GM18907 (cell line): ENCODE measurements at regions not wholly inside any gene's neighbourhood (a gene's known extent, or its start where the extent isn't known, plus 50 kb on each side); places are given as distances from the start of the nearest gene placed in this dataset.

ENCODE experiments used
- ATAC-seq: cut with Tn5 transposase; IDR thresholded peaks from one replicate; pipeline ENCODE4 v1.9.1; 2021; ENCODE audit warnings: mild to moderate bottlenecking, moderate library complexity; ENCODE audit not compliant: unreplicated experiment

DNA sequence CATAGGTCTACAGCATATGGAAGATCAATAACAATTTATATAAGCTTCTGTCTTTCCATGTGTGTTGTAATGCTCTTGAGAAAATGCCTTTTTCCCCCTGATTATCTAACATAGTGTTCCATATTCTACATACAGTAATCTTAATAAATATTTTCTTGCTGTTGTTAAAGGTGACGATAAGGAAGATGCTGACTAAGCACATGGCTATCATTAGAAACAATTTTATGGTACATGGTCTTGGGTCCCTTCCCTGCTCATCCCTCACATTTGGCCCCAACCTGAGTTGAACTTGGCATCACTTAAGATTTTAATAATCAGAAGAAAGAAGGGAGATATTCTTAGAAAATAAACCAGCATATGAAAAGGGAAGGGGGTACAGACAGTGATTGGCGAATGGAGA, 382.1 kb upstream of the CDH20 start:
- ATAC-seq = no peak

DNA sequence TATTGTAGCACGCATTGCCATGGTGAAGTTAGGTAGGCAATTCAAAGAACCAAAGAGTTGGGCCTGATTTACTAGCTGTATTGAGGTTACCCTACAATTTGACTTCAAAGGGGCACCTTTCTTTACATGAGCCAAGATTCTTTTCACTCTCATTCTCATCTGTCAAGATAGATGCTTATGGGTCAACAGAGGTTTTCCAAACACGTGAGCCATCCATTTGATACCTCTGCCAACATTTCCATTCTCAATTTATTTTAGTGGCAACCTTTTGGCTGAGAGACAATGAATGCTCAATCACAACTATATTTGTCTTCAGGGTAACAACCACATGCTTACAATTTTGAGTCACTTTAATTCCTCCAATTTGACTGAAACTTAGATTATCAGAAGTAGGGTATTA, 370.6 kb upstream of the CDH20 start:
- no peak for ATAC-seq

DNA sequence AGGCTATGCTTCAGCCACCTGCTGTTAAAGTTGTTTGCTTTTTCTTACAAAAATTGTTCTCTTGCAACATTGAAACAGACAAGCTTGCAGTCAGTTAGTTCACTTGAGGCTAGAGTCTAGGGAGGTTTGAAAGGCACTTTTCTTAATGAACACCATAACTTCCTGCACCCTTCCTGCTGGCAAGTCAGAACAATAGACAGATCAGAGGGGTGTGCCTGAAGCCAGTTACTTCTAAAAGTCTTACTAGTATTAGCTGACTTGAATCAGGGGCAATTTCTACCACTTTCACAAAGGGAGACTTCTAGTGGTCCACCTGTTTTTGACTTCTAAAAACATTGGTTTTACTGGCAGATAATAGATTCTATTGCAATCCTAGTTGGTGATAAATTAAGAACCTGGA, 367.4 kb upstream of the CDH20 start:
- ATAC-seq = no peak

DNA sequence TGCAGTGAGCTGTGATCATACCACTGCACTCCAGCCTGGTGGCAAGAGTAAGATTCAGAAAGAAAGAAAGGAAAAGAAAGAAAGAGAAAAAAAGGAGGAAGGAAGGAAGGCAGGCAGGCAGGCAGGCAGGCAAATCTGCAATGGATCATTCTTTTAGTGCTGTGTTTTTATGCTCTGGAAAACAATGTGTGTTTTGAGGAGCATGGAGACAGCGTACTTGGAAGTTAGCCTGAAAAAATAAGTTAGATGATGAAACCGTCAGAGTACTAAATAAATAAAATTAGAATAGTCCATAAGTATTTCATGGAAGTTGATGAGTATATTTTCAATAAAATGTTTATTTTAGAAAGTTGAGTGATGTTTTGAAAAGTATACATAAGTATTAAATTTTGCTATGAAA, 366.4 kb upstream of the CDH20 start:
- no peak for ATAC-seq

DNA sequence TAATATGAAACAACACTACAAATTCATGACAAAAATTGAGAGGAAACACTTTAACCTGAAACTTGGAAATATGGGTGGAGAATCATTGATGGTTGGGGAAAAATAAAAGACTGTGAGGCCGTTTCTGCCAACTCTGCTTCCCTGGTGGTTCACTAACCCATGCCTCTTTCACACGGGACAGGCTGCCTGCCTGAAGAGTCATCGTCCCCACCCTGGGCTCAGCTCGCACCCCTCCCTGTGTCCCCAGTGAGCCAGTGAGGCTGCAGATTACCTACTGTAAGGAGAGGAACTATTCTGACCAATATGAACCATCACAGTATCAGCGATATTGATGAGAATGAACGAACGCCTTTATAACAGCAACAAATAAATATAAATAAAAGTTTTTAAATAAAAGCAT, 357.8 kb upstream of the CDH20 start:
- ATAC-seq = no peak

DNA sequence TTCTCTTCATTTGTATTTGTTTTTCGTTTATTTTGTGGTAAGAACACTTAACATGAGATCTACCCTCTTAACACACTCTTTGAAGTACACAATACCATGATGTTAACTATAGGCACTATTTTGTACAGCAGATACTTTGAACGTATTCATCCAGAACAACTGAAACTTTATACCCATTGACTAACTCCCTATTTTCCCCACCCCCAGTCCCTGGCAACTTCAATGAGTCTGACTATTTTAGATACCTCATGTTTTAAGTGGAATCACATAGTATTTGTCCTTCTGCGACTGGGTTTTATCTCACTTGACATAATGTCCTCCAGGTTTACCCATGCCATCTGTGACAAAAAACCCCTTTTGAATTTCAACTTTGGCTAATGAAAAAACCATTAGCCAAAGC, 356.3 kb upstream of the CDH20 start:
- ATAC-seq = no peak

DNA sequence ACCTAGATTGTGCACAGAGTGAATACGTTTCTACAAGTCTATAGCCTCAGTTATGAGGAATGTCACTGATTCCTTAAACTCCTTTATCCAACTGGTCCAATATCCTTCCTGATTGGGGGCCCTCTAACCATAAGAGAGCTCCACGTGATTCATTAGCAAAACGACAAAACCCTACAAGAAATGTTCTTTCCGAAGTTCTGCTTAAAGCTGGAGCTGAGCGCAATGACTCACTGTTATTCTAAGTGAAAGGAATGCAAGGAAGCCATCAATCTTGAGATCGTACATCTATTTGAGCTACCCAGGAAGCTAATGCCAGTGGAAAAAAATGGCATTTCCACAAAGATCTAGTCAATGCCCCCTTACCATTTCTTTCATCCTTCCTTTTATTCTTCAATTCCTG, 354.9 kb upstream of the CDH20 start:
- no peak for ATAC-seq

DNA sequence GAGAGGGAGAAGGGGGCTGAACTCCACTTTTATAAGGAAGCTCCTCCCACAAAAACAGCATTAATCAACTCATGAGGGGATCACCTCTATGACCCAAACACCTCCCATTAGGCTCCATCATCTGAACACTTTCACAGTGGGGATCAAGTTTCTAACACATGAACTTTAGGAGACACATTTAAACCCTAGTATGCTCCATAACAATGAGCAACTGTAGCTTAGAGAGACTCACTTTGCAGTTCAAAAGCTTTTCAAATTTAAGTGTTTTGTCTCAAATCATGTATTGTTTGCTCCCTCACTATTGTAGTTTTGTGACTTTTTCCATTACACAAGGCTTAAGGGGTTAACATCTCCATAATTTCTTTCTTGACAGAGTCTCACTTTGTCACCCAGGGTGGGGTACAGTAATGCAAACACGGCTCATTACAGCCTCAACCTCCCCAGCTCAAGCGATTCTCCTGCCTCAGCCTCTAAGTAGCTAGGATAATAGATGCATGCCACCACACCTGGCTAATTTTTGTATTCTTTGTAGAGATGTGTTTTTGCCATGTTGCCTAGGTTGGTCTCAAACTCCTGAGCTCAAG, 352.7 kb upstream of the CDH20 start:
- no peak for ATAC-seq

DNA sequence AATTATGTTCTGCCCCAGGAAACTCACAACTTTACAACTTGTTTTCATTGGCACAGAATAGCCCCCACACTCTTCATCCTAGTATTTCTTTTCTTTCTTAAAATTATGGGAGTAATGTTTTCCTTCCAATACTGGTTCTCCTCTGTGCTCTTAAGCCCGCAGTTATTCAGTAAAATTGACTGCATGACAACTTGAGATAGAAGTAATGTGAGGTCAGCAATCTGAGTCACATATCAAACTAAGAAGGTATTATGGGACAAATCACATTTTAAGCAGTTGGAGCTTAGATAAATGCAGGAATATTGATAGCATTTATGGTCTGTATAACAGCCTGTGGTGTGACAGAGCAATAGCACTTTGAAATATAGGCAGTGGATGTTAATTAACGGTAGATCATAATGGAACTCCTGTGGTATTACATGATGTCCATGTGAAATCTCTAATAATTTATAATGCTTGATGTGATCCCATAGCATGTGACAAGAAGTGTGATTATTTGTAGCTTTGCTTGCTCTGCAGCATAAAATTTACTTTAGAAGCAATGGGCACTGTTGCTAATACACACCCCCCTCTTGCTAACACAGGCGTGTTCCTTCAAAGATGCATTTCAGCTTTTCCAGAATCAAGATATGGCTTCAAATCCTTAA, 351.4 kb upstream of the CDH20 start:
- ATAC-seq = no peak

DNA sequence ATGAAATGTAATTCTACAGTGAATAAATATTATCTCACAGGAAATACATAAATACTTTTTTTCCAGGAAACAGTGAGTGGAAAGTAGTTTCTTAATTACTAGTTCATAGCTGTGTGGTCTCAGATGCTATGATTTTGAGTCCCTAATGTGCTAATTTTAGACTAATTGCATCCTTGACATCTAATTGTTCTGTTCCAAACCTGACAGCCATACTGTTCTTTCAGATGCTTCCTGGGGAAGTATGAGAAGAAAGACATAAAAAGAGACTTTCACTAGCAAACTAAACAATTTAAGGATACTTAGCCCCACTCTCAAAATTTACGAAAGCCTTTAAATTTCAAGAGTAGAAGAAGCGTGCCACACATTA, 350.9 kb upstream of the CDH20 start:
- ATAC-seq = no peak

DNA sequence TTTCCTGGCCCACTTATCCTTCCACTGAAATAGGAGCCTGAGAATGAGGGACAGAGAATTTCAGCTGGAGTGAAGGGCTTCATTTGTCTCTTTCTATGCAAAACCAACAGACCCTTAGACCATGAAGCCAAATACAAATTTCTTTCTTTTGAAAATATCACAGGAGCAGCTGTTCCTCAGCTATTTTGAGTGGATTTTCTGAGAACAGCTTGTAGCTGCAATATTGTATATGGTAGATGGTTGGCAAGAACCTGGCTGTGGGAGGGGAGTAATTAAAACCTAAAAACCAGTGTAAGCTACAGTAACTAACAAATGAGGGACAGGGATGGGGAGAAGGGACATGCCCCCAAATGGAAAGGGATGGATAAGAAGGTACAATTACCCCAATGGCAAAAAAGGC, 350.3 kb upstream of the CDH20 start:
- ATAC-seq = no peak

DNA sequence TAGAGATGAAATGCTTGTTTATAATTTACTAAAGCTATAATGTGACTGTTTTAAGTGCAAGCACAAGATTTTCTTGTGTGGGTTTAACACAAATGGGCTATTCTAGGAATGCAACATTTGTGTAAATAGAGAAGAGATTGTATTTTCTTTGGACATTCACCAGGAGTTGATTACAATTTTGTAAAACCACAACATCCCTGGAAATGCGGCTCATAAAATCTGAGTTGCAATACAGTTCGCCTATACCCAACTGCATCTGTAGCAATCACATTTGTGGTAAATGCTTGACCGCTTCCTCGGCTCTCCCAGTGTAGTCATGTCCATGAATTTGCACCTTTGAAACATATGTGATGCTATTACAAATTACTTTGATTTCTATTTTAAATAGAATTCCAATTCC, 348.7 kb upstream of the CDH20 start:
- no peak for ATAC-seq

DNA sequence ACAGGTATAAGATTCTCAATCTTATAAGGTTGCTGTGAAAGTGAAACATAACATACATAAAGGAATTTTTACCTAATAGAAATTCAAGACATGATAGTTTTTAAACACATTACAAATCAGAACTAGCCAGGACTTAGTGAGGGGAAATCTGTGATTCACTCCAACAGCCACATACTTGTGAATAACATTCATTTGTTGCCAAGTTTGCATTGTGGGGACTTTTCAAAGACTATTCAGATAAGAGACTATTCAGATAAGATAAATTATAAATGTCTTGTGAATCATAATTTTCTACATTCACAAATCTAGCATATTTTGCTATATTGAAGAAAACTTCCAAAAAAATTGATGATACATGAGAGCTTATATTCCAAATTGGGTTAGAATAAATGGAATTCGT, 345.3 kb upstream of the CDH20 start:
- no peak for ATAC-seq

DNA sequence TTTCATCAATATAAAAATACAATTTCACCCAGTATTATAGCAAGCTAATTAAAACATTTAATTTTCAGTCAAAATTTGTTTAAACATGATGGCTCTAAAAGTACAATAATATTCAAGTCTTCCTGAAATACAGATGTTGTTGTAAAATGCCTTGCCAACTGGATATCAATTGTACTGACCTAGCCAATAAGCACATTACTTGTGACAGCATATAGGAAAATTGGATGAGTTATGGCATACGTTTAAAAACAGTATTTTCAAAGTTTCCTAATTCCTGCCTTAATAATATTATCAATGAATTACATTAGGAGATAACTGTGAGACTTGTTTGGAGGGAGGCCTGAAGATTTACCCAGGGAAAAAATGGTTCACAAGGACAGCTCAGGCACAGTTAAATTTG, 336.9 kb upstream of the CDH20 start:
- no peak for ATAC-seq

DNA sequence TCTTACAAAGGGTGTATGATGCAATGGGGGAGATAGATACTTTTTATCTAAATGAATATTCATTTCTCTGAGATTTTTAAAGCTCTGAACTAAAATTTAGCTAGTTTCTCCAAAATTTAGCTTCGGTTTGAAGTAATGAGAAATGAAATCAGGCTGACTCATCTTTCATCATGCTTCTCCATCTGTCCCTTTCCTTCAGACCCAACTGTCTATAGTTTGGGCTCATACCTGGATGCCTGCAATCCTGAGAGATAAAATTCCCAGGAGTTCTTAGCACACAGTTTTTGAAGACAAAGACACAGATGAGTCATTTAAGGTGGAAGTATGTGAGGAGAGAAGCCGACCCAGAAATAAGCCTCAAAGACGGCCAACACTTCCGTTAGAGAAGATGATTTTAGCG, 336.4 kb upstream of the CDH20 start:
- ATAC-seq = no peak

DNA sequence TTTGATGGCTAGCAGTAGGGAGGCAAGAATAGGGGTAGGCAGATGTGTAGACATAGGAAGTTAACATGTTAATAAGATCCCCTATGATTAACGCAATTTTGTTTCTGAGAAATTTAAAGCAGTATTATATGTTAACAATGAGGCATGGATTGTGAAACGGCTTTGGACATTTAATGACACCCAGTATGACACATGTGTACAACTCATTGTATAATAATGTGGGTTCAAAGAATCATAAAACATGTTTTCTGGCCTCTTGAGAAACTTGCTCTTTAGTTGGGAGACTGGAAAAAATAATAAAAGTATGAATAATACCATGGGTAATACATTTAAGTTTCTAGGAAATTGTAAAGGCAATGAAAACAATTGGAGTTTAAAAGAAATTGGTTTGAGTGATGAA, 332.1 kb upstream of the CDH20 start:
- ATAC-seq = no peak

DNA sequence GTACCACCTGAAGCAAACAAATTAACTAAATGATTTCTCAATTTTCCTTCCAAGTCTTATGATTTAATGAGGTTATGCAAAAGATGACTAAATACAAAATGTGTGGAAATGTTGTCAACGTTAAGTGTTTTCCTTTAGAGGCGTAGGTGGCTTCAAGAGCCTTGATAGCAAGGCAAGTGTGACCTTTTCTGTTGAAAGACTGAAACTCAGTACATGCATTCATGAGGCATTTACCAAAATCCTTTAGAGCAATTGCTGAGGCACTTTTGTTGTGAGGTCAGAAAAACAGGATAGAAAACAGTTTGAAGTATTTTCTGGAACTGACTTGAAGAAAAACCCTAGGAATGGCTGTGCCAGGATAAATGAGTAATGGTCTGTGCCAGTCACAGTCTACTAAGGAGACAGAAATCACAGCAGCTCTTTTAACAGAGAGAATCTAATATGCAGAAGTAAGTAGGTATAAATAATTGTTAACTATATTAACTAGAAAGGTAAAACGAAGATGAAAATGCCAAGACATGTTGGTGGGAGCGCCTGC, 326.5 kb upstream of the CDH20 start:
- ATAC-seq = no peak

DNA sequence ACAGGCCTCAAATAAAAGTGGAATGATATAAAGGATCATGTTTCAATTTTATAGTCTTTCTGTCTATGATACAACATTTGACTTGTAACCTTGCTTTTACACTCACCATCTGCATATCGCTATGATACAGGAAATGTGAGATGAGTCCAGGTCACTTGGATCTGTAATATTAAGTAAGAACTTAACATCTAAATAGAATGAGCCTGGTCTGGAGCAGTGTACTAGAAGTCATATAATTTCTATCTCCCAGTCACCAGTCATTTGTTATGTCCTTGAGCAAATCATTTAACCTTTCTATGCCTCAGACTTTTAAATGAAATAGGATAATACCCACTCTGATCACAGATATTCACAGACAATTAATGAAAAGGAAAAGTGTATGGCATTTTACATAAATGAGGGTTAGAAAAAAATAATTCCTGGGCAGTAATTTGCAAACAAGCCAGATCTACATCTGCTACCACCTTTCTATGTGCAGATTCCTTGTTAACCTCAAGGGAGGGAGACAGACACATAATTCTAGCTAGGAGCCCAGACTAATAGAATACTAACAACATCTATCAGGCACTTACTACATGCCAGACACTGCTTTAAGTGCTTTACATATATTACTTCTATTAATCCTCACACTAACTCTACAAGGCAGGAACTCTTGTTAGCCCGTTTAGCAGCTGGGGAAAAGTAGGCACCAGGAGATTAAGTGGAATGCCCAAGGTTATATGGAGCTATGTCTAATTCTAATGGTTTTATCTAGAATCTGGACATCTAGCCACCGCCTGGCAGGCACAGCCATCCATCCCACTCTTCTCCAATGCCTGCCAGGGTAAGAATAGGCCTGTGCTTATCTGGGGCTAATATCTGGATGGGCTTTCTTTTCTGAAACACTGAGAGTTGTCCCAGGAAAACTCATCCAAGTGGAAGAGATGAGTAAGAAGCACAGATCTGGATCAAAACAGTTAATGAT, 313.6 kb upstream of the CDH20 start:
- no peak for ATAC-seq

DNA sequence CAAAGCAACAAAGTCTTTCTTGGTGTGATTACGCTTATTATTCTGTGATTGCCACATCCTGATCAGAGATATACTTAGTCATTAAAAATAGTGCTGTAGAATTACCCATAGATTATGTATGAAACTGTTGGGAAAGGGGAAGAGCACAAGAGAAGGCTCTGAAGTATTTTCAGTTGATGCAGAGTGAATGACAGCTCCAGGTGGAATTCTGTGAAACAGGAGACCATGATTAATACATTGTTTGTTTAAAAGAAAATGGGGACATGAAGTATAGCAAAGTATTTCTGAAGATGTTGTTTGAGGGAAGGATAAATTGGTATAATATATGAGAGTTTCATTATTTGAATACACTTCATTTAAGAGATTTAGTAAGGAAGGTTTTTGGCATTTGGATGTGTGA, 307.6 kb upstream of the CDH20 start:
- ATAC-seq = no peak

DNA sequence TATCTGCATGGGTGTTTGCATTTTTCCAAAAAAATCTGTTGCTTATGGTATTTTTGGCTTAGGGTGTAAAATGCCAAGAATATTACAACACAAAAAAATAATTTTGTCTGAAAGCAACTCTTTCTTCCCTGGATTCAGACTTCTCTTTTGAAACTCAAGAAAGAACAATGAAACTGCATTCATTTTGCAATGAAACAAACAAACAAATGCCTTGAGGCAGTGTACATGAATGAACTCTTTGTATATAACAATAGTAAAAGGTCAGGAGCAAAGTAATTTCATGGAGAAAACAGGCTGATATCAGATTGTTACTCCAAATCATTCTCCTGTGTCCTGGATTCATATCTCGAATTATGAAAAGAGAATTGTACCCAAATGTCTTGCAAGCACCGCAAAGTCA, 301.6 kb upstream of the CDH20 start:
- ATAC-seq = no peak

DNA sequence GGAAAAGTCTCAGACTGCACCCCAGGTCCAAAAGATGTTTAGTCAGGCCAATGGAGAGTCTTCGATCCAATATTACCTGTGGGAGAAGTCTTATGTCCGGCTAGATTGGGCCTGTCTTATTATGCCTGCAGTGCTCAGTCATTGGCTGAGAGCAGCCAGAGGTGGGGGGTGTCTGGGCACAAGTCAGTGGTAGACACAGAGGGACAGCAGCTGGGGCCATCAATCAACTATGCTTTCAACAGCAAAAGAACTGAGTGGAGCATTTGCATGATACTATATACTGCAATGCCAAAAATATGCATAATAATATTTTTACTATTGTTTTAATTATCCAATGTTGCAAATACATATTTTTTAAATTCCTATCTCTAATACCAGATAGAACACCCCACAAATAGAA, 298.6 kb upstream of the CDH20 start:
- no peak for ATAC-seq

DNA sequence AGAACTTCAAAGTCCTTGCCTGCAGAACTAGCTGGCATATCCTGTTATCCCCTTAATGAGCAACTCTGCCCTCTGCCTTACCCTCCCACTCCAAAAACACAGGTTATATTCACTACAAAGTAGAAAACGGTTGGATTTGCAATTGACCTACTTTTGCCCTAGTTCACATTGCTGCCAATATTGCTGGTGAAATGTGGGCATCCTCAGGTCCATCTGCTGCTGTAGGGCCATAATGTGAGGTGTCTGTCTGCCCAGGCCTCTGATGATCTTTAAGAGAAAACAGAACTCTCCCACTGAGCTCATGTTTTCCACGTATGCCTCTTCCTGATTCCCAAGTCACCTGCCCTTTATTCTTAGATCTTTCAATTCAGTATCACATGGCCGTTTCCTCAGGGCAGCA, 294.0 kb upstream of the CDH20 start:
- no peak for ATAC-seq
